ENCODE measurements at regions not wholly inside any gene's neighbourhood (a gene's known extent, or its start where the extent isn't known, plus 50 kb on each side); places are given as distances from the start of the nearest gene placed in this dataset.
"Not testable (repeated sequence)": the region's sequence is repeated elsewhere in the genome, so short reads cannot be mapped to it uniquely, and the experiment has no call there.

GRCh38 chr17:71760062-71760720 lies 360.6 kb upstream of the SOX9 start:
- no peak for DNase-seq

GRCh38 chr17:71762526-71762925 lies 358.3 kb upstream of the SOX9 start:
- DNase-seq, result no peak

- DNase-seq, result no peak
These were observed 356.3 kb upstream of the SOX9 start for GRCh38 chr17:71764505-71764904.

- no peak for DNase-seq
These were observed 355.4 kb upstream of the SOX9 start for GRCh38 chr17:71765437-71765836.

- DNase-seq, result no peak
These were observed 351.0 kb upstream of the SOX9 start for GRCh38 chr17:71769850-71770249.

- DNase-seq, result no peak
These were observed 343.7 kb upstream of the SOX9 start for GRCh38 chr17:71777048-71777640.

- DNase-seq, result no peak
These were observed 341.3 kb upstream of the SOX9 start for GRCh38 chr17:71779482-71779881.

- no peak for DNase-seq
These were observed 340.2 kb upstream of the SOX9 start for GRCh38 chr17:71780596-71780995.

- DNase-seq, result not testable (repeated sequence)
These were observed 338.8 kb upstream of the SOX9 start for GRCh38 chr17:71782021-71782420.

- DNase-seq, result no peak
These were observed 330.0 kb upstream of the SOX9 start for GRCh38 chr17:71790791-71791190.

GRCh38 chr17:71791311-71791710 lies 329.5 kb upstream of the SOX9 start:
- DNase-seq, result no peak

- DNase-seq, result no peak
These were observed 327.9 kb upstream of the SOX9 start for GRCh38 chr17:71792966-71793365.

GRCh38 chr17:71793518-71793917 lies 327.3 kb upstream of the SOX9 start:
- DNase-seq, result no peak

- no peak for DNase-seq
These were observed 322.1 kb upstream of the SOX9 start for GRCh38 chr17:71798701-71799100.

- no peak for DNase-seq
These were observed 321.2 kb upstream of the SOX9 start for GRCh38 chr17:71799657-71800056.

GRCh38 chr17:71801301-71801700 lies 319.5 kb upstream of the SOX9 start:
- peak; percentile 9 to 55 for DNase-seq

GRCh38 chr17:71802663-71803062 lies 318.2 kb upstream of the SOX9 start:
- no peak for DNase-seq

GRCh38 chr17:71803656-71804284 lies 317.1 kb upstream of the SOX9 start:
- no peak for DNase-seq

- no peak for DNase-seq
These were observed 311.3 kb upstream of the SOX9 start for GRCh38 chr17:71809537-71809936.

GRCh38 chr17:71813861-71814260 lies 307.0 kb upstream of the SOX9 start:
- not testable (repeated sequence) for DNase-seq

GRCh38 chr17:71821511-71821910 lies 299.3 kb upstream of the SOX9 start:
- no peak for DNase-seq

GRCh38 chr17:71824671-71825070 lies 296.1 kb upstream of the SOX9 start:
- no peak for DNase-seq

- no peak for DNase-seq
These were observed 295.1 kb upstream of the SOX9 start for GRCh38 chr17:71825687-71826086.

- DNase-seq, result peak; percentile 68 to 69
These were observed 292.6 kb upstream of the SOX9 start for GRCh38 chr17:71828182-71828596.

All from hippocampal formation (tissue), 2 donors.